ENCODE measurements at regions not wholly inside any gene's neighbourhood (a gene's known extent, or its start where the extent isn't known, plus 50 kb on each side); places are given as distances from the start of the nearest gene placed in this dataset.

DNA sequence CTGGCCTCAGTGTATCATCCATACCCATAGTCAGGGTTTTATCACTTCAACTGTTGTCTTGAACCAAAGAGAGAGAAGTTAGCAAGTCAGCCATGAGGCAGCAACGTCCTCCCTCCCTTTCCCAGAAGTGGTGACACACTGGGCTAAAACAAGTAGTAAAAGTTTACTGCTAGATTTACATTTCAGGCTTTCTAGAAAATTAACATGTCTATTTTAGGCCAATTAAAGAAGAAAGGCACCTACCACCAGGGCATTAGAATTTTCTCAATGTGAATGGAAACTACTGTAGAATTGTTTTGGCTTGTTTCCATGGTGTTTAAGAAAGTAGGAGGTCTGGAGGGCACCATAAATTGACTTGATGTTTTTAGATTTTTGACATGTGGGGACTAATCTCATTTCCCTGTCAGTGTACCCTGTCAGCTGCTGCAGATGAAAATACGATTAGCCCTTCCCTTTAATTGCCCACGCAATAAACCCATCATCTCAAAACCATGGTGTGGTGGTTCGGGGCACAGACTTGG is 121.8 kb upstream of the ELL2 start:
- 0 out of 2 replicates have a peak overlapping the region, but pooled peaks have one; percentile 54 for H3K27ac ChIP-seq (ENCODE audit: low read depth, low read length)
- H4K20me1 ChIP-seq (replicated peaks in 1 of 2; ENCODE audit: control insufficient read depth in 1 of 2, insufficient read depth in 2 of 2, low read length in 2 of 2): no peaks in the 10 kb centered on the region
- 19% methylated on average over 4 of the region's 4 CpGs; no CpG with 5 or more reads in 1 of the 2 experiments for whole genome bisulfite sequencing, 2 experiments (ENCODE audit: extremely low coverage in 1 of 2, insufficient coverage in 1 of 2, insufficient read length in 1 of 2, insufficient replicate concordance in 2 of 2, low coverage in 1 of 2, low lambda C conversion rate in 2 of 2, missing lambda C conversion rate in 1 of 2)
- H3K4me3 ChIP-seq (ENCODE audit: extremely low read depth in 1 of 4, insufficient read depth in 2 of 4, low read depth in 3 of 4, low read length in 4 of 4): peak overlapping the region in 1 of 4 experiments; percentile 31; a peak in 1 of 8 replicates
- H4K91ac ChIP-seq (replicated peaks; ENCODE audit: insufficient read length, low read length): peak overlapping the region; percentile 45
- ChIA-PET POLR2A (ENCODE audit: partially characterized antibody) (no interaction called here), CTCF (ENCODE audit: partially characterized antibody) (interaction anchor here (1.2 kb wide), 1 partner anchor 9 kb away, joined by 5 read pairs; no protein-coding TSS in a partner anchor)
- no peak overlapping the region for H3K56ac ChIP-seq (replicated peaks; ENCODE audit: insufficient read length, low read depth, low read length)
- H2BK120ac ChIP-seq (replicated peaks; ENCODE audit: low read depth, low read length): no peak overlapping the region
- peak overlapping the region in 1 of 4 experiments; percentile 34; a peak in 1 of 7 replicates for H3K9ac ChIP-seq (replicated peaks in 1 of 4; ENCODE audit: extremely low read depth in 1 of 4, low read depth in 3 of 4, low read length in 3 of 4)
- H3K4me1 ChIP-seq (replicated peaks in 1 of 4; ENCODE audit: control insufficient read depth in 3 of 4, insufficient read depth in 4 of 4, low read length in 3 of 4): peaks cover 3 to 17% (median 15%) of the 10 kb centered on the region in 4 experiments; a peak in 5 of 7 replicates
- no peak overlapping the region for H3K14ac ChIP-seq (ENCODE audit: insufficient read length)
- H3K4ac ChIP-seq (replicated peaks; ENCODE audit: insufficient read length, low read depth, low read length): no peak overlapping the region
- H3K23ac ChIP-seq (ENCODE audit: insufficient read length): no peak overlapping the region
- H3K79me1 ChIP-seq (ENCODE audit: low read depth, low read length): no peaks in the 10 kb centered on the region
- H3K36me3 ChIP-seq (ENCODE audit: control insufficient read depth in 2 of 4, insufficient read depth in 4 of 4, low read length in 3 of 4): no peaks in the 10 kb centered on the region
- H3K4me2 ChIP-seq (ENCODE audit: insufficient read depth in 1 of 2, low read depth in 2 of 2, low read length in 2 of 2): peak overlapping the region; percentile 51 to 52; a peak in 3 of 4 replicates
- H2BK12ac ChIP-seq (ENCODE audit: low read depth, low read length): no peak overlapping the region
- H3K23me2 ChIP-seq (ENCODE audit: low read depth, low read length): no peaks in the 10 kb centered on the region; the same call in 1 of the 2 replicates
- H3K27me3 ChIP-seq (replicated peaks in 1 of 4; ENCODE audit: control insufficient read depth in 3 of 4, extremely low read depth in 1 of 4, insufficient read depth in 3 of 4, low read length in 3 of 4): no peaks in the 10 kb centered on the region
- H2AFZ ChIP-seq (ENCODE audit: low read length): 0 out of 2 replicates have a peak overlapping the region, but pooled peaks have one; percentile 6
- FAIRE-seq (peak; percentile 92), DNase-seq (ENCODE audit: low read depth in 1 of 2, low spot score in 2 of 2) (no peak)
- H3K79me2 ChIP-seq (ENCODE audit: control insufficient read depth in 1 of 2, insufficient read depth in 2 of 2, low read length in 2 of 2): no peaks in the 10 kb centered on the region
- H2BK15ac ChIP-seq (ENCODE audit: low read length): no peak overlapping the region
- 0 out of 2 replicates have a peak overlapping the region, but pooled peaks have one; percentile 26 for H3K18ac ChIP-seq (ENCODE audit: extremely low read depth, low read length)
- H4K8ac ChIP-seq (ENCODE audit: extremely low read depth, insufficient read depth, low read length): no peak overlapping the region
- no peak overlapping the region for H2AK5ac ChIP-seq (ENCODE audit: low read depth, low read length)
- H3K9me3 ChIP-seq (ENCODE audit: insufficient read depth in 2 of 2, low read depth in 1 of 2, low read length in 1 of 2): no peaks in the 10 kb centered on the region
- no peak overlapping the region for H2BK20ac ChIP-seq (ENCODE audit: low read length)
- H4K5ac ChIP-seq (ENCODE audit: insufficient read length, low read depth, low read length): peak overlapping the region; percentile 80
- no peak overlapping the region for H2BK5ac ChIP-seq (ENCODE audit: low read depth, low read length)
- TF ChIP-seq YY1 (IDR thresholded peaks at IDR 0.05; ENCODE audit: low read depth, low read length): 0 out of 2 replicates have a peak, but pooled peaks have one; percentile 23
- no peak for TF ChIP-seq RAD21 (IDR thresholded peaks at IDR 0.05 in 1 of 2, conservative IDR thresholded peaks at IDR 0.05 in 1 of 2; ENCODE audit: low read depth in 2 of 2, low read length in 2 of 2)
- no peak for TF ChIP-seq CTBP2 (IDR thresholded peaks at IDR 0.05; ENCODE audit: borderline replicate concordance, insufficient read depth, insufficient read length, low read length)
- peak; percentile 79 for TF ChIP-seq NANOG (IDR thresholded peaks at IDR 0.05; ENCODE audit: insufficient read depth, low read depth, low read length, poor library complexity, severe bottlenecking)
- TF ChIP-seq TCF12 (IDR thresholded peaks at IDR 0.05; ENCODE audit: low read depth, low read length): no peak
- TF ChIP-seq ZNF274 (IDR thresholded peaks at IDR 0.05; ENCODE audit: borderline replicate concordance, extremely low read depth, low read length): no peak
- TF ChIP-seq CTCF (IDR thresholded peaks at IDR 0.05; ENCODE audit: control extremely low read depth in 1 of 3, insufficient read depth in 1 of 3, low read depth in 1 of 3, low read length in 3 of 3): no peak
- TF ChIP-seq BACH1 (IDR thresholded peaks at IDR 0.05; ENCODE audit: low read length): no peak
- TF ChIP-seq EP300 (IDR thresholded peaks at IDR 0.05; ENCODE audit: borderline replicate concordance in 1 of 2, low read depth in 2 of 2, low read length in 2 of 2): peak in 1 of 2 experiments; percentile 62; a peak in 1 of 3 replicates

Measured in H1 (cell line).